Astrocyte (in vitro differentiated cells and primary cell): ENCODE measurements at regions not wholly inside any gene's neighbourhood (a gene's known extent, or its start where the extent isn't known, plus 50 kb on each side); places are given as distances from the start of the nearest gene placed in this dataset.

Source experiments
- DNase-seq: peaks from one replicate; pipeline ENCODE4 v3.0.0-alpha.2; 2010; ENCODE audit warnings: low read depth
- FAIRE-seq: peaks from 2 replicates; lab custom pipeline; 2011; peaks lifted over from hg19 to GRCh38; lab: Jason Lieb, UNC
- H2AFZ ChIP-seq: 2 replicates; pipeline ENCODE4 v1.6.0; 2012; ENCODE audit warnings: low read depth, low read length, inconsistent platforms
- H3K27ac ChIP-seq: 2 replicates; pipeline ENCODE4 v1.5.1; 2011; ENCODE audit warnings: low read depth, low read length, inconsistent platforms
- H3K27me3 ChIP-seq: 2 replicates; pipeline ENCODE4 v1.6.0; 2011; ENCODE audit warnings: low read length, inconsistent platforms; ENCODE audit not compliant: insufficient read depth
- H3K36me3 ChIP-seq: 2 replicates; pipeline ENCODE4 v1.5.1; 2011; ENCODE audit warnings: low read length, inconsistent platforms; ENCODE audit not compliant: insufficient read depth
- H3K4me1 ChIP-seq: 2 replicates; pipeline ENCODE4 v1.5.1; 2011; ENCODE audit warnings: low read length, inconsistent platforms; ENCODE audit not compliant: insufficient read depth
- H3K4me2 ChIP-seq: 2 replicates; pipeline ENCODE4 v1.6.0; 2012; ENCODE audit warnings: low read length, inconsistent platforms
- H3K4me3 ChIP-seq: 2 replicates; pipeline ENCODE4 v1.5.1; 2011; ENCODE audit warnings: low read depth, mild to moderate bottlenecking, low read length, inconsistent platforms; ENCODE audit not compliant: insufficient read depth
- H3K79me2 ChIP-seq: 2 replicates; pipeline ENCODE4 v1.6.0; 2012; ENCODE audit warnings: mild to moderate bottlenecking, low read length, inconsistent platforms; ENCODE audit not compliant: insufficient read depth
- H3K9ac ChIP-seq: 2 replicates; pipeline ENCODE4 v1.6.0; 2012; ENCODE audit warnings: mild to moderate bottlenecking, low read length, inconsistent platforms
- H3K9me3 ChIP-seq: 2 replicates; pipeline ENCODE4 v1.5.1; 2012; ENCODE audit warnings: low read depth, mild to moderate bottlenecking, low read length, inconsistent platforms; ENCODE audit not compliant: insufficient read depth
- H4K20me1 ChIP-seq: 2 replicates; pipeline ENCODE4 v1.6.0; 2012; ENCODE audit warnings: low read length, inconsistent platforms; ENCODE audit not compliant: insufficient read depth
- H3K27ac Mint-ChIP-seq: one replicate; pipeline ENCODE4 v1.8.0; 2021; ENCODE audit warnings: mild to moderate bottlenecking, mixed read lengths; ENCODE audit not compliant: unreplicated experiment
- H3K27me3 Mint-ChIP-seq: one replicate; pipeline ENCODE4 v1.8.0; 2021; ENCODE audit warnings: low read depth, mixed read lengths; ENCODE audit not compliant: unreplicated experiment
- H3K36me3 Mint-ChIP-seq: one replicate; pipeline ENCODE4 v1.8.0; 2021; ENCODE audit warnings: low read depth, mixed read lengths; ENCODE audit not compliant: unreplicated experiment
- H3K4me1 Mint-ChIP-seq: one replicate; pipeline ENCODE4 v1.8.0; 2021; ENCODE audit warnings: low read depth, mixed read lengths; ENCODE audit not compliant: unreplicated experiment
- H3K4me3 Mint-ChIP-seq: one replicate; pipeline ENCODE4 v1.8.0; 2021; ENCODE audit warnings: mild to moderate bottlenecking, moderate library complexity, mixed read lengths; ENCODE audit not compliant: unreplicated experiment
- H3K9me3 Mint-ChIP-seq: one replicate; pipeline ENCODE4 v1.8.0; 2021; ENCODE audit warnings: mild to moderate bottlenecking, mixed read lengths; ENCODE audit not compliant: unreplicated experiment
- CTCF ChIP-seq: IDR thresholded peaks from 2 replicates; pipeline ENCODE4 v1.5.1; 2011; ENCODE audit warnings: low read depth, mild to moderate bottlenecking, inconsistent platforms, low read length, moderate library complexity; ENCODE audit not compliant: insufficient read depth
- EZH2 ChIP-seq: IDR thresholded peaks from 2 replicates; pipeline ENCODE4 v1.6.1; 2012; ENCODE audit warnings: mild to moderate bottlenecking, low read length, inconsistent platforms; ENCODE audit not compliant: insufficient read depth

- H3K27ac Mint-ChIP-seq = no peak overlapping the region
- H3K4me1 Mint-ChIP-seq = no peaks in the 10 kb centered on the region
- TF ChIP-seq EZH2 (no peak), CTCF (no peak)
- Histone ChIP-seq H3K4me1 (no peaks in the 10 kb centered on the region), H3K4me2 (no peak overlapping the region), H3K9ac (no peak overlapping the region), H3K9me3 (no peaks in the 10 kb centered on the region), H3K4me3 (no peak overlapping the region), H3K27ac (no peak overlapping the region), H2AFZ (no peak overlapping the region), H3K79me2 (no peaks in the 10 kb centered on the region), H3K36me3 (no peaks in the 10 kb centered on the region), H3K27me3 (peaks cover 4% of the 10 kb centered on the region), H4K20me1 (no peaks in the 10 kb centered on the region)
- no peak overlapping the region for H3K4me3 Mint-ChIP-seq
- FAIRE-seq (no peak), DNase-seq (no peak)
- no peaks in the 10 kb centered on the region for H3K27me3 Mint-ChIP-seq
- no peaks in the 10 kb centered on the region for H3K36me3 Mint-ChIP-seq
- no peaks in the 10 kb centered on the region for H3K9me3 Mint-ChIP-seq
Observed at GRCh38 chr2:19503915-19504314, 145.5 kb upstream of the OSR1 start.

- DNase-seq (no peak), FAIRE-seq (no peak)
- H3K9ac ChIP-seq = no peak overlapping the region
- no peaks in the 10 kb centered on the region for H3K9me3 ChIP-seq
- H3K4me3 Mint-ChIP-seq = no peak overlapping the region
- H3K27me3 ChIP-seq = no peaks in the 10 kb centered on the region
- no peaks in the 10 kb centered on the region for H4K20me1 ChIP-seq
- H3K36me3 ChIP-seq = no peaks in the 10 kb centered on the region
- no peak overlapping the region for H3K4me2 ChIP-seq
- no peaks in the 10 kb centered on the region for H3K36me3 Mint-ChIP-seq
- no peaks in the 10 kb centered on the region for H3K9me3 Mint-ChIP-seq
- H2AFZ ChIP-seq = no peak overlapping the region
- no peaks in the 10 kb centered on the region for H3K4me1 ChIP-seq
- H3K27ac Mint-ChIP-seq = no peak overlapping the region
- no peak for TF ChIP-seq EZH2
- no peak for TF ChIP-seq CTCF
- H3K79me2 ChIP-seq = no peaks in the 10 kb centered on the region
- H3K4me3 ChIP-seq = no peak overlapping the region
- no peak overlapping the region for H3K27ac ChIP-seq
- H3K27me3 Mint-ChIP-seq = no peaks in the 10 kb centered on the region
- no peaks in the 10 kb centered on the region for H3K4me1 Mint-ChIP-seq
Observed at GRCh38 chr2:19503406-19503805, 145.0 kb upstream of the OSR1 start.

DNA sequence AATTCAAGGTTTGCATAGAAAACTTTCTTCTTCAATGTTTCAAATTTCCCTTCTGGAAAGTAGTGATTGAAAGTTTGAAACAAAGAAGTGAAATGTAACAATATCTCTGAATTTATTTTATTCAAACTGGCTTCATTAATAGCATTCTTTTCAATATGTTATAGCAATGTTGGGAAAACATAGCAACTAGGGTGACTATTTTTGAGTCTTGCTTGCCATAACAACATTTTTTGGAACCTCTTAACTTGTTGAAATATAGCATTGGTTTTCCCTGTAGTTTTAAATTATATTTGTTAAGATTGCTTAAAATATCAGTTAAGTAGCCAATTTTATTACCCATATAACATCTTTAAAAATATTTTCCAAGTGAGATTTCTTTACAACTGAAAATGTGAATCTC lies 141.7 kb upstream of the OSR1 start:
- no peak for TF ChIP-seq CTCF
- no peak for TF ChIP-seq EZH2
- Histone ChIP-seq H3K27me3 (no peaks in the 10 kb centered on the region), H3K4me1 (no peaks in the 10 kb centered on the region), H3K79me2 (no peaks in the 10 kb centered on the region), H3K27ac (no peak overlapping the region), H3K36me3 (no peaks in the 10 kb centered on the region), H3K4me2 (no peak overlapping the region), H4K20me1 (no peaks in the 10 kb centered on the region), H3K9me3 (no peaks in the 10 kb centered on the region), H3K4me3 (no peak overlapping the region), H2AFZ (no peak overlapping the region), H3K9ac (no peak overlapping the region)
- Mint-ChIP-seq H3K9me3 (no peaks in the 10 kb centered on the region), H3K4me3 (no peak overlapping the region), H3K27me3 (no peaks in the 10 kb centered on the region), H3K36me3 (no peaks in the 10 kb centered on the region), H3K27ac (no peak overlapping the region), H3K4me1 (no peaks in the 10 kb centered on the region)
- FAIRE-seq (no peak), DNase-seq (no peak)
